ENCODE measurements at regions not wholly inside any gene's neighbourhood (a gene's known extent, or its start where the extent isn't known, plus 50 kb on each side); places are given as distances from the start of the nearest gene placed in this dataset.

DNA sequence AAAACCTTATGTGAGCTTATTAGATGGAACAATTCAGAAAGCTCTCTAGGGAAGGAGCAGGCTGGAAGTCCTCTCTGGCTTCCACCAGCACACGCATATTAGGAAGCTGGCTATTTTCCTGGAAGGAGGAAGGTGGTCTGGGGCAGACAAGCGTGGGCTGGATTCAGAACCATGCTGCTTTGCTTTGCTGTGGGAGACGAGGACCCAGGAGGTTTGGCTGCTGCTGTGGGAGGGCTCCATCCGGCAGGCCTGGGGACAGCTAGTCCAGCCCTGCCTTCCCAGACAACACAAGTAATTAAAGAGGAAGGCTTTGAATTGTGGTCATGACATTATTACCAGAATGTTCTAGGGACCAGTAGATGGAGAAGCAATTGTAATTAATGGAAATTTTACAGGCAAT lies 238.8 kb upstream of the MYT1L start:
- H3F3A ChIP-seq (ENCODE audit: low read depth) = peaks cover 6% of the 10 kb centered on the region
- no peak overlapping the region for H3K9ac ChIP-seq
- no peaks in the 10 kb centered on the region for H4K20me1 ChIP-seq (ENCODE audit: low read depth)
- H3K79me2 ChIP-seq (ENCODE audit: low read depth) = no peaks in the 10 kb centered on the region
- H3K4me1 ChIP-seq = no peaks in the 10 kb centered on the region
- no peak overlapping the region for H3K4me2 ChIP-seq
- DNase-seq (ENCODE audit: low spot score) = no peak
- TF ChIP-seq, protein P1, sequence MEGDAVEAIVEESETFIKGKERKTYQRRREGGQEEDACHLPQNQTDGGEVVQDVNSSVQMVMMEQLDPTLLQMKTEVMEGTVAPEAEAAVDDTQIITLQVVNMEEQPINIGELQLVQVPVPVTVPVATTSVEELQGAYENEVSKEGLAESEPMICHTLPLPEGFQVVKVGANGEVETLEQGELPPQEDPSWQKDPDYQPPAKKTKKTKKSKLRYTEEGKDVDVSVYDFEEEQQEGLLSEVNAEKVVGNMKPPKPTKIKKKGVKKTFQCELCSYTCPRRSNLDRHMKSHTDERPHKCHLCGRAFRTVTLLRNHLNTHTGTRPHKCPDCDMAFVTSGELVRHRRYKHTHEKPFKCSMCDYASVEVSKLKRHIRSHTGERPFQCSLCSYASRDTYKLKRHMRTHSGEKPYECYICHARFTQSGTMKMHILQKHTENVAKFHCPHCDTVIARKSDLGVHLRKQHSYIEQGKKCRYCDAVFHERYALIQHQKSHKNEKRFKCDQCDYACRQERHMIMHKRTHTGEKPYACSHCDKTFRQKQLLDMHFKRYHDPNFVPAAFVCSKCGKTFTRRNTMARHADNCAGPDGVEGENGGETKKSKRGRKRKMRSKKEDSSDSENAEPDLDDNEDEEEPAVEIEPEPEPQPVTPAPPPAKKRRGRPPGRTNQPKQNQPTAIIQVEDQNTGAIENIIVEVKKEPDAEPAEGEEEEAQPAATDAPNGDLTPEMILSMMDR (IDR thresholded peaks at IDR 0.05) = no peak
- TF ChIP-seq EZH2phosphoT487 (IDR thresholded peaks at IDR 0.05) = no peak
- no peak for TF ChIP-seq EZH2 (IDR thresholded peaks at IDR 0.05)
- H3K27me3 Mint-ChIP-seq (ENCODE audit: insufficient read depth, low read depth) = peaks cover 6% of the 10 kb centered on the region
- H3K27me3 ChIP-seq = no peaks in the 10 kb centered on the region
- peak overlapping the region; percentile 52 for H3K27ac Mint-ChIP-seq
- no peak overlapping the region for H3K27ac ChIP-seq
- no peak overlapping the region for H3K4me3 Mint-ChIP-seq
- H3K9me3 ChIP-seq (ENCODE audit: low read depth) = no peaks in the 10 kb centered on the region
- peaks cover 2% of the 10 kb centered on the region for H3K4me1 Mint-ChIP-seq
- H2AFZ ChIP-seq (replicated peaks) = no peak overlapping the region
- no peaks in the 10 kb centered on the region for H3K36me3 Mint-ChIP-seq
- no peaks in the 10 kb centered on the region for H3K36me3 ChIP-seq
- no peak overlapping the region for H3K4me3 ChIP-seq
- no peaks in the 10 kb centered on the region for H3K9me3 Mint-ChIP-seq

DNA sequence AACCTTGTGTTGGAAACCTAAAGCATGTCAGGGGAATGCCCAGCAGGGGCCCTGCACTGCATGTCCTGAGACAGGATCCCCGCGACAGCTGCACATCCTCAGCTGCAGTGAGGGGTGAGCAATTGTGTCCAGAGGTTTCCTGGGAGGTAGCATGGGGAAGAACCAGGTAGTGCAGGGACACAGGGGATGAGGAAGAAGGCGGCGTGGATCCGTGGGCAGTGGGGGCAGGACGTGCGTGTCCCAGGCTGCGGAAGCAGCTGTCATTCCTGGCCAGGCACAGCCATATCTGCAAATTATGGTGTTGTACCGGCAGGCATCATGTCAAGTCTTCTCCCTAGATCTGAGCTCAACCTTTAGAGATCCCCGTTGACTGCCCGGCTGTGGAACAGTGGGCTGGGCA lies 238.2 kb upstream of the MYT1L start:
- no peak for DNase-seq (ENCODE audit: low spot score)
- peaks cover 6% of the 10 kb centered on the region for H3K27me3 Mint-ChIP-seq (ENCODE audit: insufficient read depth, low read depth)
- no peaks in the 10 kb centered on the region for H3K79me2 ChIP-seq (ENCODE audit: low read depth)

DNA sequence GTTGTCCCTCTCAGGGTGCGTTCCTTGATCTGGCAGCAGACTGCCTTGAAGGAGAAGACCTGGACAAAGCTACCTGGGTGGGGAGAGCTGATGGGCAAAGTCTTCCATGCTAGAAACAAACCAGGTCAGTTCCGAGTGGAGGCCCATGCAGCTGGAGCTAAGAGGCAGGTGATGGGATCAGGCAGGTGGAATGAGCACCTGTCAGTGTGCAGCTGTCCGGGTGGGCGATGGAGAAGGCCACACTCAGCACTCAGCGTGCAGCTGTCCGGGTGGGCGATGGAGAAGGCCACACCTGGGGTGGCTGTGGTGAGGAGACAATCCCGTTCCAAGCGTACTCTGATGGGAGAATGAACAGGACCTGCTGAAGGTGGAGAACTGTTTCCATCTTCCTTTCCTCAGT lies 237.3 kb upstream of the MYT1L start:
- no peak overlapping the region for H3K27ac Mint-ChIP-seq
- H3K36me3 Mint-ChIP-seq = no peaks in the 10 kb centered on the region
- H3K27me3 ChIP-seq = no peaks in the 10 kb centered on the region
- H3K27ac ChIP-seq = no peak overlapping the region
- no peaks in the 10 kb centered on the region for H3K9me3 ChIP-seq (ENCODE audit: low read depth)
- H3K4me1 ChIP-seq = peaks cover 6% of the 10 kb centered on the region
- H4K20me1 ChIP-seq (ENCODE audit: low read depth) = no peaks in the 10 kb centered on the region
- no peaks in the 10 kb centered on the region for H3K9me3 Mint-ChIP-seq
- no peak overlapping the region for H3K4me3 ChIP-seq
- H3K79me2 ChIP-seq (ENCODE audit: low read depth) = no peaks in the 10 kb centered on the region
- no peaks in the 10 kb centered on the region for H3K36me3 ChIP-seq
- H3K27me3 Mint-ChIP-seq (ENCODE audit: insufficient read depth, low read depth) = peaks cover 6% of the 10 kb centered on the region
- peaks cover 2% of the 10 kb centered on the region for H3F3A ChIP-seq (ENCODE audit: low read depth)
- H3K4me2 ChIP-seq = no peak overlapping the region
- peaks cover 6% of the 10 kb centered on the region for H3K4me1 Mint-ChIP-seq
- DNase-seq (ENCODE audit: low spot score) = no peak
- TF ChIP-seq EZH2phosphoT487 (IDR thresholded peaks at IDR 0.05) (no peak), EZH2 (IDR thresholded peaks at IDR 0.05) (no peak)
- TF ChIP-seq, protein P1 (IDR thresholded peaks at IDR 0.05) = no peak
- no peak overlapping the region for H2AFZ ChIP-seq (replicated peaks)
- H3K4me3 Mint-ChIP-seq = no peak overlapping the region
- no peak overlapping the region for H3K9ac ChIP-seq

More for the DNA sequence above, 238.2 kb upstream of the MYT1L start:
- H4K20me1 ChIP-seq (ENCODE audit: low read depth) = no peaks in the 10 kb centered on the region
- H3F3A ChIP-seq (ENCODE audit: low read depth) = peaks cover 6% of the 10 kb centered on the region
- no peaks in the 10 kb centered on the region for H3K27me3 ChIP-seq
- H2AFZ ChIP-seq (replicated peaks) = no peak overlapping the region
- H3K9ac ChIP-seq = no peak overlapping the region
- no peak overlapping the region for H3K4me3 Mint-ChIP-seq
- H3K4me2 ChIP-seq = no peak overlapping the region
- TF ChIP-seq EZH2phosphoT487 (IDR thresholded peaks at IDR 0.05) = no peak
- no peak for TF ChIP-seq EZH2 (IDR thresholded peaks at IDR 0.05)
- TF ChIP-seq, protein P1 (IDR thresholded peaks at IDR 0.05) = no peak
- no peaks in the 10 kb centered on the region for H3K36me3 Mint-ChIP-seq
- no peaks in the 10 kb centered on the region for H3K9me3 ChIP-seq (ENCODE audit: low read depth)
- no peaks in the 10 kb centered on the region for H3K36me3 ChIP-seq
- no peak overlapping the region for H3K27ac ChIP-seq
- no peak overlapping the region for H3K27ac Mint-ChIP-seq
- no peak overlapping the region for H3K4me3 ChIP-seq
- peaks cover 3% of the 10 kb centered on the region for H3K4me1 ChIP-seq
- peaks cover 6% of the 10 kb centered on the region for H3K4me1 Mint-ChIP-seq
- H3K9me3 Mint-ChIP-seq = no peaks in the 10 kb centered on the region
